Right lobe of liver (tissue), 6 donors: ENCODE measurements at regions not wholly inside any gene's neighbourhood (a gene's known extent, or its start where the extent isn't known, plus 50 kb on each side); places are given as distances from the start of the nearest gene placed in this dataset.

Source experiments
- ATAC-seq, 4 donors: fragments of 200-7000 bp; cut with Tn5 transposase; one replicate each; pipeline ENCODE4 v1.9.1; 2020; ENCODE audit warnings: mild to moderate bottlenecking in 4 of 4, moderate library complexity in 4 of 4
- DNase-seq, 3 donors: peaks; one replicate each; pipeline ENCODE4 v3.0.0-alpha.2; 2020
- H3K27ac ChIP-seq, 3 donors: fragments of 200-600 bp; one replicate each; pipeline ENCODE4 v1.8.0; 2022
- H3K27me3 ChIP-seq, 2 donors: fragments of 200-600 bp; one replicate each; pipeline ENCODE4 v1.8.0; 2022
- H3K36me3 ChIP-seq, 4 donors: fragments of 200-600 bp; sonication (generic) in 1 of 4; one replicate each; pipeline versions ENCODE4 v1.5.1 to v1.8.0; 2017 to 2022; ENCODE audit warnings: control low read depth in 1 of 4
- H3K4me1 ChIP-seq, 4 donors: fragments of 200-600 bp; sonication (generic) in 1 of 4; one replicate each; pipeline versions ENCODE4 v1.5.1 to v1.8.0; 2017 to 2022; ENCODE audit warnings: control low read depth in 1 of 4
- H3K4me3 ChIP-seq, 3 donors: fragments of 200-600 bp; one replicate each; pipeline ENCODE4 v1.8.0; 2022
- H3K9me3 ChIP-seq, 4 donors: fragments of 200-600 bp; sonication (generic) in 1 of 4; one replicate each; pipeline versions ENCODE4 v1.5.1 to v1.8.0; 2017 to 2022; ENCODE audit warnings: control low read depth in 1 of 4
- CTCF ChIP-seq, 4 donors: fragments of 200-600 bp in 3 of 4; fragments of 450-650 bp in 1 of 4; IDR thresholded peaks; one replicate each; pipeline versions ENCODE4 v1.5.1 to v1.8.0; 2016 to 2022; ENCODE audit warnings: antibody characterized with exemption in 4 of 4, mild to moderate bottlenecking in 2 of 4
- POLR2A ChIP-seq: fragments of 450-650 bp; IDR thresholded peaks from one replicate; pipeline ENCODE4 v1.6.1; 2017; ENCODE audit warnings: antibody characterized with exemption, mild to moderate bottlenecking
- WGBS: methylation state at CpG from one replicate; pipeline ENCODE4 v1.1.6; 2018; ENCODE audit warnings: low coverage, low lambda C conversion rate; ENCODE audit not compliant: insufficient coverage; ENCODE audit errors: missing lambda C conversion rate; 5-methylcytosine and 5-hydroxymethylcytosine counted together
- intact Hi-C, 2 donors: fragments of 100-400 bp; cut with DNase I; formaldehyde crosslinking; loops; one replicate each; pipeline versions ENCODE4 v1.11.2 to v1.14.1; 2022
- donor health status: DM: no; HTN: yes; CAD: no.
- donor health status: DM: no; HTN: no; CAD: no.
- donor health status: DM: no; HTN: no; CAD: no.
- donor health status: DM: no; HTN: yes; CAD: no.
- donor health status: DM: no; HTN: yes; CAD: no.

GRCh38 chr17:72187556-72187955, 66.7 kb downstream of the SOX9 start:
- H3K4me1 ChIP-seq: peaks cover 0 to 15% (median 2%) of the 10 kb centered on the region in 4 donors
- H3K4me3 ChIP-seq: no peak overlapping the region
- intact Hi-C loops: no loop called here
- no peaks in the 10 kb centered on the region for H3K27me3 ChIP-seq
- H3K9me3 ChIP-seq: no peaks in the 10 kb centered on the region
- no peaks in the 10 kb centered on the region for H3K36me3 ChIP-seq
- H3K27ac ChIP-seq: no peak overlapping the region
- WGBS: 49% methylated on average over 8 of the region's 8 CpGs
- DNase-seq: peak in 2 of 3 donors; percentile 48 to 57
- ATAC-seq: peak in 3 of 4 donors; percentile 41 to 77 (median 58)
- TF ChIP-seq POLR2A: no peak
- no peak for TF ChIP-seq CTCF (IDR thresholded peaks at IDR 0.05)

- Histone ChIP-seq H3K9me3 (no peaks in the 10 kb centered on the region), H3K27ac (no peak overlapping the region), H3K4me1 (peaks cover 0 to 2% (median 0%) of the 10 kb centered on the region in 4 donors), H3K36me3 (no peaks in the 10 kb centered on the region), H3K27me3 (no peaks in the 10 kb centered on the region), H3K4me3 (no peak overlapping the region)
- intact Hi-C loops: no loop called here
- ATAC-seq (no peak), DNase-seq (no peak)
- no peak for TF ChIP-seq CTCF (IDR thresholded peaks at IDR 0.05)
- TF ChIP-seq POLR2A: no peak
- 87% methylated on average over 2 of the region's 2 CpGs for WGBS
Observed at GRCh38 chr17:72188801-72189200, 68.0 kb downstream of the SOX9 start.

GRCh38 chr17:72189768-72190593, 69.2 kb downstream of the SOX9 start:
- H3K27me3 ChIP-seq: no peaks in the 10 kb centered on the region
- no peak for ATAC-seq
- no peak for TF ChIP-seq CTCF (IDR thresholded peaks at IDR 0.05)
- no peak for TF ChIP-seq POLR2A

GRCh38 chr17:72191356-72191755, 70.5 kb downstream of the SOX9 start:
- WGBS: 35% methylated on average over 2 of the region's 5 CpGs
- H3K9me3 ChIP-seq: no peaks in the 10 kb centered on the region
- no peak for TF ChIP-seq POLR2A
- no peak for TF ChIP-seq CTCF (IDR thresholded peaks at IDR 0.05)
- intact Hi-C loops: no loop called here
- no peak overlapping the region for H3K4me3 ChIP-seq
- no peaks in the 10 kb centered on the region for H3K4me1 ChIP-seq
- H3K36me3 ChIP-seq: no peaks in the 10 kb centered on the region
- no peaks in the 10 kb centered on the region for H3K27me3 ChIP-seq
- ATAC-seq: no peak
- H3K27ac ChIP-seq: no peak overlapping the region
- DNase-seq: no peak

More at GRCh38 chr17:72189768-72190593, 69.2 kb downstream of the SOX9 start:
- no peak overlapping the region for H3K27ac ChIP-seq
- no peaks in the 10 kb centered on the region for H3K36me3 ChIP-seq
- intact Hi-C loops: no loop called here
- no peaks in the 10 kb centered on the region for H3K9me3 ChIP-seq
- no peak overlapping the region for H3K4me3 ChIP-seq
- 64% methylated on average over 5 of the region's 5 CpGs for WGBS
- DNase-seq: no peak
- no peaks in the 10 kb centered on the region for H3K4me1 ChIP-seq
